Neuronal stem cell (in vitro differentiated cells): ENCODE measurements at regions not wholly inside any gene's neighbourhood (a gene's known extent, or its start where the extent isn't known, plus 50 kb on each side); places are given as distances from the start of the nearest gene placed in this dataset.

Source experiments
- DNase-seq: peaks from one replicate; pipeline ENCODE4 v3.0.0-alpha.2; 2013; ENCODE audit warnings: low spot score
- H2AFZ ChIP-seq: one replicate; pipeline ENCODE4 v1.6.1; 2013; ENCODE audit warnings: mild to moderate bottlenecking, low read length, inconsistent platforms
- H2AK5ac ChIP-seq: 2 replicates; pipeline ENCODE4 v1.6.1; 2013; ENCODE audit warnings: low read depth, mild to moderate bottlenecking, inconsistent platforms, low read length, moderate library complexity, mixed read lengths
- H2BK120ac ChIP-seq: 2 replicates; pipeline ENCODE4 v1.6.1; 2013; ENCODE audit warnings: low read depth, mild to moderate bottlenecking, inconsistent platforms, low read length, moderate library complexity, mixed read lengths
- H2BK12ac ChIP-seq: one replicate; pipeline ENCODE4 v1.6.1; 2013; ENCODE audit warnings: low read length, inconsistent platforms
- H2BK15ac ChIP-seq: 2 replicates; pipeline ENCODE4 v1.6.1; 2013; ENCODE audit warnings: mild to moderate bottlenecking, low read length, inconsistent platforms, mixed read lengths
- H2BK5ac ChIP-seq: one replicate; pipeline ENCODE4 v1.6.1; 2013; ENCODE audit warnings: inconsistent platforms, mild to moderate bottlenecking, low read length, moderate library complexity
- H3K14ac ChIP-seq: one replicate; pipeline ENCODE4 v1.6.1; 2013; ENCODE audit warnings: low read length, inconsistent platforms
- H3K18ac ChIP-seq: 2 replicates; pipeline ENCODE4 v1.6.1; 2013; ENCODE audit warnings: low read length, inconsistent platforms
- H3K23ac ChIP-seq: 2 replicates; pipeline ENCODE4 v1.6.1; 2013; ENCODE audit warnings: low read depth, mild to moderate bottlenecking, mixed read lengths, low read length, inconsistent platforms; ENCODE audit not compliant: poor library complexity
- H3K27ac ChIP-seq: replicated peaks from 3 replicates; pipeline ENCODE4 v1.5.1; 2013; ENCODE audit warnings: low read length, inconsistent platforms
- H3K27me3 ChIP-seq, 3 experiments: 2 replicates each; pipeline ENCODE4 v1.6.1; 2013; ENCODE audit warnings: low read length in 3 of 3, mild to moderate bottlenecking in 2 of 3, inconsistent platforms in 1 of 3, low read depth in 1 of 3, mixed read lengths in 1 of 3, moderate library complexity in 1 of 3; ENCODE audit not compliant: control insufficient read depth in 3 of 3, insufficient read depth in 3 of 3
- H3K36me3 ChIP-seq, 2 donors: replicated peaks in 1 of 2; 2 replicates each; pipeline ENCODE4 v1.6.1; 2013; ENCODE audit warnings: low read length in 2 of 2; ENCODE audit not compliant: control insufficient read depth in 2 of 2, insufficient read depth in 2 of 2
- H3K4ac ChIP-seq: 2 replicates; pipeline ENCODE4 v1.6.1; 2013; ENCODE audit warnings: inconsistent platforms, mild to moderate bottlenecking, low read length, moderate library complexity
- H3K4me1 ChIP-seq, 2 donors: 1 replicate in 1 of 2; 2 replicates in 1 of 2; pipeline ENCODE4 v1.6.1; 2013; ENCODE audit warnings: low read length in 2 of 2, low read depth in 1 of 2; ENCODE audit not compliant: control insufficient read depth in 2 of 2, insufficient read depth in 1 of 2
- H3K4me2 ChIP-seq: one replicate; pipeline ENCODE4 v1.6.1; 2013; ENCODE audit warnings: mild to moderate bottlenecking, low read length, inconsistent platforms; ENCODE audit not compliant: insufficient read depth, poor library complexity, severe bottlenecking
- H3K4me3 ChIP-seq, 2 donors: 2 replicates each; pipeline ENCODE4 v1.5.1; 2013; ENCODE audit warnings: low read length in 2 of 2, mild to moderate bottlenecking in 2 of 2, inconsistent platforms in 1 of 2, moderate library complexity in 1 of 2
- H3K79me1 ChIP-seq: one replicate; pipeline ENCODE4 v1.6.1; 2013; ENCODE audit warnings: low read depth, mild to moderate bottlenecking, inconsistent platforms, low read length, moderate library complexity
- H3K9ac ChIP-seq: one replicate; pipeline ENCODE4 v1.6.1; 2013; ENCODE audit warnings: mild to moderate bottlenecking, low read depth, low read length, inconsistent platforms; ENCODE audit not compliant: poor library complexity
- H3K9me3 ChIP-seq, 2 donors: replicated peaks in 1 of 2; 2 replicates each; pipeline versions ENCODE3 to v1.6.1; 2013; ENCODE audit warnings: low read length in 2 of 2, mild to moderate bottlenecking in 2 of 2, inconsistent platforms in 1 of 2, low read depth in 1 of 2, mixed read lengths in 1 of 2, moderate library complexity in 1 of 2; ENCODE audit not compliant: control insufficient read depth in 2 of 2, insufficient read depth in 1 of 2
- H4K8ac ChIP-seq: one replicate; pipeline ENCODE4 v1.6.1; 2013; ENCODE audit warnings: low read depth, mild to moderate bottlenecking, inconsistent platforms, low read length, moderate library complexity
- H4K91ac ChIP-seq: one replicate; pipeline ENCODE4 v1.6.1; 2013; ENCODE audit warnings: low read length, low read depth, mild to moderate bottlenecking, inconsistent platforms; ENCODE audit not compliant: poor library complexity
- WGBS, 2 donors: extraction: QIAGEN DNeasy Blood & Tissue Kit; methylation state at CpG; one replicate each; pipeline ENCODE4 v1.1.7; 2013; ENCODE audit warnings: missing lambda C conversion rate in 2 of 2, mixed read lengths in 1 of 2; ENCODE audit not compliant: insufficient read length in 2 of 2, insufficient replicate concordance in 1 of 2; ENCODE audit errors: extremely low coverage in 2 of 2; 5-methylcytosine and 5-hydroxymethylcytosine counted together

DNA sequence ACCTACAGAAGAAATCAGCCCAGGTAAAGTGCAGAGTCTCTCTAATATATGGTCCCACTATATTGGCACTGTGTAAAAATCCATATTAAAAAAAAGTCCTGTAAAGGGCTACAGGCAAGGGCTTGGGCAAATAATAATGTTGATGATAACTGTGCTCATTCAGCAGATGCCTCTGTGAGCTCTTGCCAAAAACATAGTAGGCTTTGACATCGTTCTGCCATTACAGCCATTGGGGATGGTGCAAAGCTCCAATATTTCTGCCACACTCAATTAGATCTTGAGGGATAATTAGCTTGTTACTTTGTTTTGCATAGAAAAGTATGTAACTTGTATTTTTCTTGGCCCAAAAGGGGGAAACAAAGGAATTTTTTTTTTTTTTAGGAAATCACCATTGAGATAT is 645.5 kb upstream of the FAM241A start:
- Histone ChIP-seq H2BK5ac (no peak overlapping the region), H3K79me1 (no peaks in the 10 kb centered on the region), H4K91ac (no peak overlapping the region), H3K4me3 (no peak overlapping the region), H3K4ac (no peak overlapping the region), H2AFZ (no peak overlapping the region), H3K9me3 (no peaks in the 10 kb centered on the region), H2BK120ac (no peak overlapping the region), H3K4me1 (no peaks in the 10 kb centered on the region), H4K8ac (no peak overlapping the region), H3K18ac (no peak overlapping the region), H3K23ac (no peak overlapping the region), H3K36me3 (no peaks in the 10 kb centered on the region), H3K27ac (no peak overlapping the region), H3K9ac (no peak overlapping the region), H2BK12ac (no peak overlapping the region), H3K14ac (no peak overlapping the region), H3K4me2 (no peak overlapping the region), H3K27me3 (no peaks in the 10 kb centered on the region), H2AK5ac (no peak overlapping the region), H2BK15ac (no peak overlapping the region)
- no peak for DNase-seq
- WGBS, 2 donors: no CpG with 5 or more reads among the region's 1 CpG

DNA sequence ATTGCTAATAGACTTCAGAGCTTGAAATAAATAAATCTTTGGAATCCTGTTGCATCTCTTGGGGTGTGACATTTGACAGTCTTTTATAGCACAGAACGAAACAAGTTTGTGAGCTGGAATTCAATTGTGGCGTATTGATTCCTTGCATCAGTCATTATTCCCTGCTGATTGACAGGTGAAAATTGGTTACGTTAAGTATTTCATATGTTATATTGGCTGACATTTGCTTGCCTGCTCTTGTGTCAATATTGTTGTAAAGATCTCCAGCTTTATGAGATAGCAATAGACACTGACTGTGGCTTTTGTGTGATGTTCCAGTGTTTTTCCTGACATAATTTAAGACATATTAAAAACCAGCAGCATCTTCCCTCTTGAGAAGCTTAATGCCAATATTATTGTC is 644.4 kb upstream of the FAM241A start:
- Histone ChIP-seq H3K4ac (no peak overlapping the region), H3K4me2 (no peak overlapping the region), H3K36me3 (no peaks in the 10 kb centered on the region), H2AFZ (no peak overlapping the region), H2BK12ac (no peak overlapping the region), H3K27ac (no peak overlapping the region), H2AK5ac (no peak overlapping the region), H3K23ac (no peak overlapping the region), H3K18ac (no peak overlapping the region), H3K9ac (no peak overlapping the region), H2BK120ac (no peak overlapping the region), H3K27me3 (no peaks in the 10 kb centered on the region), H3K79me1 (no peaks in the 10 kb centered on the region), H4K91ac (no peak overlapping the region), H3K9me3 (no peaks in the 10 kb centered on the region), H3K4me3 (no peak overlapping the region), H4K8ac (no peak overlapping the region), H3K4me1 (no peaks in the 10 kb centered on the region), H3K14ac (no peak overlapping the region), H2BK15ac (no peak overlapping the region), H2BK5ac (no peak overlapping the region)
- DNase-seq: no peak
- no CpG with 5 or more reads among the region's 3 CpGs for WGBS, 2 donors

DNA sequence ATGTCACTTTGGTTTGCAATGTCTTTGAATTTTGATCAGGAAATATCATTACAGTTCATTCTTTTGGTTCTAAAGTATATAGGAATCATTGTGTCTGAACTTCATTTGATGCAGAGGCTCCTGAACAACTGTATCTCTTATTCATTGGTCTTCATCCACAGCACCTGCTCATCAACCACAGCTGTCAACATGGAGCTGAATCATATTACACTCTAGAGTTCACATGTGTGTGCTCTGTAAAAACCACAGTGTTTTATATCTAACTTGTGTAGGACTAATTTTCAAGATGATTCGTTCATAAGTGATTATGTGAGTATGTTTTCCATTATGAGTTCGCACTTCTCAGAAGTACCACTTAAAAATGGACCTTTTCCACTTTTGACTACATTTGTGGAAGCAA is 643.3 kb upstream of the FAM241A start:
- DNase-seq: no peak
- Histone ChIP-seq H4K8ac (no peak overlapping the region), H3K4ac (no peak overlapping the region), H3K9ac (no peak overlapping the region), H2BK120ac (no peak overlapping the region), H3K9me3 (no peaks in the 10 kb centered on the region), H3K27me3 (no peaks in the 10 kb centered on the region), H3K4me2 (no peak overlapping the region), H4K91ac (no peak overlapping the region), H3K23ac (no peak overlapping the region), H3K4me1 (no peaks in the 10 kb centered on the region), H2BK12ac (no peak overlapping the region), H3K14ac (no peak overlapping the region), H3K4me3 (no peak overlapping the region), H3K36me3 (no peaks in the 10 kb centered on the region), H3K27ac (no peak overlapping the region), H2AFZ (no peak overlapping the region), H2BK15ac (no peak overlapping the region), H2AK5ac (no peak overlapping the region), H3K18ac (no peak overlapping the region), H3K79me1 (no peaks in the 10 kb centered on the region), H2BK5ac (no peak overlapping the region)
- WGBS, 2 donors: no CpG with 5 or more reads among the region's 2 CpGs

DNA sequence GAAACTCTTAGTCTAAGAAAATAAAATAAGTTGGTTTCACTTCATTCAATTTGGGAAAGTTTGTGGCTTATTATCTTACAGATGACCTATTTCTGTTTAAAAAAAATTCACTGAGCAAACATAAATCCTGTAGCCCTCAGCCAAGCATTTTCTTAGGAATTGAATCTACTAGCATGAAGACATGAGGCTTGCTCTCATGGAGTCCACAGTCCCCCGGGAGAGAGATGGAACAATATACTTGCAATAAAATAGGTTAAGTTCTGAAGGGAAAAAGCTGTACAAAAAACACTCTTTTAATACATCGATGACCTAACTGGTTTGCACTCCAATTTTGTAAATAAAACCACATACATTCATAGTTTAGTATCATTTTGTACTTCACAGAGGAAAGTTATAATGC is 642.6 kb upstream of the FAM241A start:
- H3K9me3 ChIP-seq: no peaks in the 10 kb centered on the region
- H3K36me3 ChIP-seq: no peaks in the 10 kb centered on the region
- H3K27ac ChIP-seq: no peak overlapping the region
- no peak overlapping the region for H3K14ac ChIP-seq
- H3K4me2 ChIP-seq: no peak overlapping the region
- H2BK12ac ChIP-seq: no peak overlapping the region
- H3K4ac ChIP-seq: no peak overlapping the region
- H3K27me3 ChIP-seq: no peaks in the 10 kb centered on the region
- no peak overlapping the region for H3K18ac ChIP-seq
- no peak overlapping the region for H2BK15ac ChIP-seq
- no peak overlapping the region for H2BK5ac ChIP-seq
- no peaks in the 10 kb centered on the region for H3K4me1 ChIP-seq
- WGBS, 2 donors: no CpG with 5 or more reads among the region's 2 CpGs
- no peak overlapping the region for H4K91ac ChIP-seq
- H4K8ac ChIP-seq: no peak overlapping the region
- H3K23ac ChIP-seq: no peak overlapping the region
- H2AFZ ChIP-seq: no peak overlapping the region
- H3K79me1 ChIP-seq: no peaks in the 10 kb centered on the region
- H2BK120ac ChIP-seq: no peak overlapping the region
- no peak overlapping the region for H3K4me3 ChIP-seq
- no peak overlapping the region for H3K9ac ChIP-seq
- no peak for DNase-seq
- H2AK5ac ChIP-seq: no peak overlapping the region
